NCI-H1417 treated with DMSO at 0.1 percent for 48 hours (cell line): ENCODE measurements at regions not wholly inside any gene's neighbourhood (a gene's known extent, or its start where the extent isn't known, plus 50 kb on each side); places are given as distances from the start of the nearest gene placed in this dataset.

Source experiments
- DNase-seq: peaks from one replicate; lab custom pipeline; 2025; lab: John Stamatoyannopoulos, UW

GRCh38 chr3:182692695-182693094 is 100.6 kb upstream of the ATP11B start:
- no peak for DNase-seq

- no peak for DNase-seq
Measured at GRCh38 chr3:182693723-182694122, 99.6 kb upstream of the ATP11B start.

- no peak for DNase-seq
Measured at GRCh38 chr3:182696916-182697315, 96.4 kb upstream of the ATP11B start.

GRCh38 chr3:182697345-182697919 is 95.9 kb upstream of the ATP11B start:
- DNase-seq = peak; percentile 76

GRCh38 chr3:182698078-182698477 is 95.2 kb upstream of the ATP11B start:
- DNase-seq = no peak

GRCh38 chr3:182699550-182700170 is 93.6 kb upstream of the ATP11B start:
- no peak for DNase-seq

GRCh38 chr3:182702216-182702615 is 91.1 kb upstream of the ATP11B start:
- no peak for DNase-seq

- no peak for DNase-seq
Measured at GRCh38 chr3:182703233-182703632, 90.1 kb upstream of the ATP11B start.

- DNase-seq = no peak
Measured at GRCh38 chr3:182704926-182705325, 88.4 kb upstream of the ATP11B start.

GRCh38 chr3:182708810-182709209 is 84.5 kb upstream of the ATP11B start:
- no peak for DNase-seq

GRCh38 chr3:182709306-182709705 is 84.0 kb upstream of the ATP11B start:
- no peak for DNase-seq

- DNase-seq = no peak
Measured at GRCh38 chr3:182710557-182711157, 82.6 kb upstream of the ATP11B start.

GRCh38 chr3:182711261-182711683 is 82.0 kb upstream of the ATP11B start:
- no peak for DNase-seq

- DNase-seq = no peak
Measured at GRCh38 chr3:182711853-182712252, 81.5 kb upstream of the ATP11B start.

GRCh38 chr3:182713111-182713510 is 80.2 kb upstream of the ATP11B start:
- DNase-seq = no peak

- peak; percentile 39 for DNase-seq
Measured at GRCh38 chr3:182713743-182714517, 79.4 kb upstream of the ATP11B start.

- no peak for DNase-seq
Measured at GRCh38 chr3:182715006-182715405, 78.3 kb upstream of the ATP11B start.

- DNase-seq = no peak
Measured at GRCh38 chr3:182716114-182716688, 77.1 kb upstream of the ATP11B start.

GRCh38 chr3:182717216-182717615 is 76.1 kb upstream of the ATP11B start:
- DNase-seq = no peak

GRCh38 chr3:182722907-182723306 is 70.4 kb upstream of the ATP11B start:
- no peak for DNase-seq

GRCh38 chr3:182723596-182723995 is 69.7 kb upstream of the ATP11B start:
- DNase-seq = no peak
